B cell (primary cell): ENCODE measurements at regions not wholly inside any gene's neighbourhood (a gene's known extent, or its start where the extent isn't known, plus 50 kb on each side); places are given as distances from the start of the nearest gene placed in this dataset.

Source experiments
- ATAC-seq: fragments of 200-7000 bp; cut with Tn5 transposase; one replicate; pipeline ENCODE4 v1.10.0; 2021; ENCODE audit warnings: low read depth, mild to moderate bottlenecking, moderate number of reproducible peaks, moderate library complexity
- CTCF ChIA-PET: fragments of 350-600 bp; sonication (Branson Sonifier 250); formaldehyde crosslinking; loops from one replicate; lab custom pipeline; 2021; ENCODE audit warnings: antibody characterized with exemption, inconsistent platforms; lab: Charles Lee
- POLR2A ChIA-PET: fragments of 350-600 bp; sonication (Branson Sonifier 250); formaldehyde crosslinking; loops from one replicate; lab custom pipeline; 2021; ENCODE audit warnings: antibody characterized with exemption; lab: Charles Lee
- DNase-seq: peaks from one replicate; pipeline ENCODE4 v3.0.0; 2013
- H2AFZ ChIP-seq: 2 replicates; pipeline ENCODE4 v1.6.1; 2012; ENCODE audit warnings: mild to moderate bottlenecking, low read depth, low read length; ENCODE audit not compliant: insufficient read depth, poor library complexity, severe bottlenecking
- H3K27ac ChIP-seq, 2 donors: 1 replicate in 1 of 2; 2 replicates in 1 of 2; pipeline ENCODE4 v1.5.1; 2012 to 2013; ENCODE audit warnings: low read length in 2 of 2, mild to moderate bottlenecking in 2 of 2, moderate library complexity in 1 of 2
- H3K27me3 ChIP-seq, 4 experiments: fragments of 200-600 bp in 1 of 4; sonication (generic) in 1 of 4; replicated peaks in 1 of 4; 1 replicate in 2 of 4; 2 replicates in 2 of 4; pipeline versions ENCODE4 v1.6.1 to v1.7.0; 2013 to 2016; ENCODE audit warnings: low read length in 3 of 4, mild to moderate bottlenecking in 2 of 4, mixed read lengths in 1 of 4, moderate library complexity in 1 of 4; ENCODE audit not compliant: insufficient read depth in 4 of 4, control insufficient read depth in 3 of 4; ENCODE audit errors: control extremely low read depth in 1 of 4
- H3K36me3 ChIP-seq, 2 experiments: replicated peaks in 1 of 2; 1 replicate in 1 of 2; 2 replicates in 1 of 2; pipeline versions ENCODE4 v1.6.1 to v1.7.1; 2013; ENCODE audit warnings: low read length in 1 of 2; ENCODE audit not compliant: insufficient read depth in 2 of 2, control insufficient read depth in 1 of 2; ENCODE audit errors: control extremely low read depth in 1 of 2, extremely low read depth in 1 of 2
- H3K4me1 ChIP-seq, 2 donors: fragments of 200-600 bp in 1 of 2; sonication (generic) in 1 of 2; 1 replicate in 1 of 2; 2 replicates in 1 of 2; pipeline versions ENCODE4 v1.5.1 to v1.6.1; 2013 to 2017; ENCODE audit warnings: low read length in 2 of 2; ENCODE audit not compliant: control insufficient read depth in 2 of 2, insufficient read depth in 2 of 2
- H3K4me2 ChIP-seq: replicated peaks from 2 replicates; pipeline ENCODE3; 2012; ENCODE audit warnings: mild to moderate bottlenecking, low read depth, low read length; ENCODE audit not compliant: poor library complexity, severe bottlenecking
- H3K4me3 ChIP-seq, 5 experiments: fragments of 200-600 bp in 1 of 5; sonication (generic) in 1 of 5; 1 replicate in 3 of 5; 2 replicates in 2 of 5; pipeline versions ENCODE4 v1.5.1 to v1.7.0; 2011 to 2016; ENCODE audit warnings: low read length in 4 of 5, mild to moderate bottlenecking in 4 of 5, low read depth in 2 of 5, control low read depth in 1 of 5, moderate library complexity in 1 of 5; ENCODE audit not compliant: insufficient read depth in 1 of 5; ENCODE audit errors: control extremely low read depth in 1 of 5, extremely low read depth in 1 of 5
- H3K79me2 ChIP-seq: fragments of 200-600 bp; sonication (generic); one replicate; pipeline ENCODE4 v1.6.0; 2016; ENCODE audit warnings: low read length; ENCODE audit not compliant: control insufficient read depth, insufficient read depth
- H3K9ac ChIP-seq: fragments of 200-600 bp; sonication (generic); 2 replicates; pipeline ENCODE4 v1.6.1; 2017; ENCODE audit warnings: mild to moderate bottlenecking, low read length, moderate library complexity
- H3K9me3 ChIP-seq, 3 donors: one replicate each; pipeline versions ENCODE4 v1.6.1 to v1.7.1; 2013; ENCODE audit warnings: low read length in 2 of 3; ENCODE audit not compliant: control insufficient read depth in 2 of 3, insufficient read depth in 1 of 3; ENCODE audit errors: control extremely low read depth in 1 of 3
- H4K20me1 ChIP-seq: 2 replicates; pipeline ENCODE4 v1.6.0; 2012; ENCODE audit warnings: mild to moderate bottlenecking, low read length; ENCODE audit not compliant: insufficient read depth, control insufficient read depth, poor library complexity, severe bottlenecking
- H3K27ac Mint-ChIP-seq: one replicate; pipeline ENCODE4 v1.8.0; 2021; ENCODE audit warnings: mixed read lengths
- H3K27me3 Mint-ChIP-seq: one replicate; pipeline ENCODE4 v1.8.0; 2021; ENCODE audit warnings: mixed read lengths
- H3K4me1 Mint-ChIP-seq: one replicate; pipeline ENCODE4 v1.8.0; 2021; ENCODE audit warnings: mixed read lengths
- H3K4me3 Mint-ChIP-seq: one replicate; pipeline ENCODE4 v1.8.0; 2021; ENCODE audit warnings: mixed read lengths
- H3K9me3 Mint-ChIP-seq: one replicate; pipeline ENCODE4 v1.8.0; 2022; ENCODE audit warnings: mixed read lengths; ENCODE audit not compliant: insufficient read depth
- CTCF ChIP-seq: fragments of 200-600 bp; IDR thresholded peaks from one replicate; pipeline ENCODE4 v1.8.0; 2022; ENCODE audit warnings: antibody characterized with exemption, mild to moderate bottlenecking
- EZH2 ChIP-seq: IDR thresholded peaks from 2 replicates; pipeline ENCODE4 v1.6.1; 2012; ENCODE audit warnings: borderline replicate concordance, low read depth, mild to moderate bottlenecking, moderate library complexity, low read length; ENCODE audit not compliant: insufficient read depth, poor library complexity, severe bottlenecking
- WGBS: methylation state at CpG from one replicate; pipeline ENCODE4 v1.1.5; 2013; ENCODE audit warnings: missing lambda C conversion rate; ENCODE audit not compliant: insufficient coverage; 5-methylcytosine and 5-hydroxymethylcytosine counted together
- intact Hi-C: fragments of 100-400 bp; cut with micrococcal nuclease; formaldehyde crosslinking; loops from one replicate; pipeline ENCODE4 v1.10.0; 2022

- Mint-ChIP-seq H3K4me1 (no peaks in the 10 kb centered on the region), H3K27me3 (no peaks in the 10 kb centered on the region), H3K4me3 (no peak overlapping the region), H3K27ac (no peak overlapping the region), H3K9me3 (peaks cover 7% of the 10 kb centered on the region)
- H3K4me2 ChIP-seq, result no peak overlapping the region
- no peaks in the 10 kb centered on the region for H4K20me1 ChIP-seq
- H3K79me2 ChIP-seq, result no peaks in the 10 kb centered on the region
- H3K4me3 ChIP-seq, result no peak overlapping the region
- no peak overlapping the region for H3K9ac ChIP-seq
- intact Hi-C loops, result no loop called here
- TF ChIP-seq CTCF (no peak), EZH2 (no peak)
- H3K4me1 ChIP-seq, result no peaks in the 10 kb centered on the region
- no peak for DNase-seq
- no peaks in the 10 kb centered on the region for H3K36me3 ChIP-seq
- H3K27ac ChIP-seq, result no peak overlapping the region
- ChIA-PET POLR2A (no interaction called here), CTCF (no interaction called here)
- no peaks in the 10 kb centered on the region for H3K27me3 ChIP-seq
- no peak overlapping the region for H2AFZ ChIP-seq
- H3K9me3 ChIP-seq, result peaks cover 0 to 6% (median 1%) of the 10 kb centered on the region in 3 donors
- WGBS, result no CpG with 5 or more reads among the region's 2 CpGs
- no peak for ATAC-seq
Observed at GRCh38 chr11:107076832-107077231, 58.6 kb upstream of the GUCY1A2 start.

- Histone ChIP-seq H3K36me3 (no peaks in the 10 kb centered on the region), H3K4me2 (no peak overlapping the region), H3K4me1 (no peaks in the 10 kb centered on the region), H4K20me1 (no peaks in the 10 kb centered on the region), H3K27ac (no peak overlapping the region), H3K27me3 (no peaks in the 10 kb centered on the region), H3K79me2 (no peaks in the 10 kb centered on the region), H3K4me3 (no peak overlapping the region), H3K9me3 (no peaks in the 10 kb centered on the region), H2AFZ (no peak overlapping the region), H3K9ac (no peak overlapping the region)
- ChIA-PET CTCF (no interaction called here), POLR2A (no interaction called here)
- no peak for ATAC-seq
- H3K4me3 Mint-ChIP-seq, result no peak overlapping the region
- no peak for TF ChIP-seq EZH2
- TF ChIP-seq CTCF, result no peak
- H3K4me1 Mint-ChIP-seq, result no peaks in the 10 kb centered on the region
- intact Hi-C loops, result no loop called here
- H3K27me3 Mint-ChIP-seq, result no peaks in the 10 kb centered on the region
- H3K27ac Mint-ChIP-seq, result no peak overlapping the region
- H3K9me3 Mint-ChIP-seq, result peaks cover 2% of the 10 kb centered on the region
- DNase-seq, result no peak
Observed at GRCh38 chr11:107071129-107071528, 52.9 kb upstream of the GUCY1A2 start.
